ENCODE measurements at regions not wholly inside any gene's neighbourhood (a gene's known extent, or its start where the extent isn't known, plus 50 kb on each side); places are given as distances from the start of the nearest gene placed in this dataset.

GRCh38 chr1:200305806-200306205 lies 104.0 kb downstream of the ZNF281 start:
- H3K9me3 ChIP-seq (ENCODE audit: insufficient read depth, low read length, severe bottlenecking), result no peaks in the 10 kb centered on the region
- H3K4me3 ChIP-seq (ENCODE audit: low read depth in 1 of 2, low read length in 2 of 2), result no peak overlapping the region
- ATAC-seq (ENCODE audit: insufficient read depth, low read depth), result no peak
- TF ChIP-seq, protein P1, sequence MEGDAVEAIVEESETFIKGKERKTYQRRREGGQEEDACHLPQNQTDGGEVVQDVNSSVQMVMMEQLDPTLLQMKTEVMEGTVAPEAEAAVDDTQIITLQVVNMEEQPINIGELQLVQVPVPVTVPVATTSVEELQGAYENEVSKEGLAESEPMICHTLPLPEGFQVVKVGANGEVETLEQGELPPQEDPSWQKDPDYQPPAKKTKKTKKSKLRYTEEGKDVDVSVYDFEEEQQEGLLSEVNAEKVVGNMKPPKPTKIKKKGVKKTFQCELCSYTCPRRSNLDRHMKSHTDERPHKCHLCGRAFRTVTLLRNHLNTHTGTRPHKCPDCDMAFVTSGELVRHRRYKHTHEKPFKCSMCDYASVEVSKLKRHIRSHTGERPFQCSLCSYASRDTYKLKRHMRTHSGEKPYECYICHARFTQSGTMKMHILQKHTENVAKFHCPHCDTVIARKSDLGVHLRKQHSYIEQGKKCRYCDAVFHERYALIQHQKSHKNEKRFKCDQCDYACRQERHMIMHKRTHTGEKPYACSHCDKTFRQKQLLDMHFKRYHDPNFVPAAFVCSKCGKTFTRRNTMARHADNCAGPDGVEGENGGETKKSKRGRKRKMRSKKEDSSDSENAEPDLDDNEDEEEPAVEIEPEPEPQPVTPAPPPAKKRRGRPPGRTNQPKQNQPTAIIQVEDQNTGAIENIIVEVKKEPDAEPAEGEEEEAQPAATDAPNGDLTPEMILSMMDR (IDR thresholded peaks at IDR 0.05; ENCODE audit: borderline replicate concordance, extremely low read depth, low read length, poor library complexity, severe bottlenecking), result no peak
- no peak for TF ChIP-seq EZH2 (IDR thresholded peaks at IDR 0.05; ENCODE audit: borderline replicate concordance, low read depth, low read length, severe bottlenecking)
- H3K79me2 ChIP-seq (ENCODE audit: insufficient read depth, low read length), result no peaks in the 10 kb centered on the region
- no peak overlapping the region for H2AFZ ChIP-seq (ENCODE audit: low read depth, low read length)
- H3K36me3 ChIP-seq (ENCODE audit: insufficient read depth, low read length), result no peaks in the 10 kb centered on the region
- H3K4me2 ChIP-seq (ENCODE audit: insufficient read depth, low read length), result no peak overlapping the region
- H4K20me1 ChIP-seq (ENCODE audit: insufficient read depth, low read length), result 0 out of 2 replicates have a peak, but pooled peaks cover 4% of the 10 kb centered on the region
- peaks cover 8% of the 10 kb centered on the region for H3K4me1 ChIP-seq (ENCODE audit: insufficient read depth, low read length)
- DNase-seq, result no peak
- H3K27ac ChIP-seq (ENCODE audit: low read length), result no peak overlapping the region
- H3K9ac ChIP-seq (ENCODE audit: low read depth, low read length), result no peak overlapping the region
- peaks cover 39% of the 10 kb centered on the region for H3K27me3 ChIP-seq (ENCODE audit: insufficient read depth, low read length, poor library complexity)

DNA sequence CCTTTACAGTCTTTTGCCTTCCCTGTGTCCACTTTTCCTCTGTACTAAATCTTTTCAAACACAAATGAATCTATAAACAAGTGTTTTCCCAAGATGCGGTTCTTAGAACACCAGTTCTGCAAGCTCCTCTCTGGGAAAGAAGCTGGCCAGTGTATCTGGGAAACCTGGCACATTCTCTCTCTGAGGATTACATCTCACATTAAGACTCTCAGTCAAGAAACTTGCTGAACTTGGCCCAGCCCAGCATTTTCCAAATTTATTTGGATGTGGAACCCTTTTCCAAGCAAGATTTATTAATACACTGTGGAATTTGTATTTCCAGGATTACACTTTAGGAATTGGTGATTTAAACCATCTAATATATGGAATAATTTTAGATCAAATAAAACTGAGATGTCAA lies 105.7 kb downstream of the ZNF281 start:
- Histone ChIP-seq H3K27me3 (ENCODE audit: insufficient read depth, low read length, poor library complexity) (peaks cover 53% of the 10 kb centered on the region), H2AFZ (ENCODE audit: low read depth, low read length) (no peak overlapping the region), H3K27ac (ENCODE audit: low read length) (no peak overlapping the region), H4K20me1 (ENCODE audit: insufficient read depth, low read length) (0 out of 2 replicates have a peak, but pooled peaks cover 4% of the 10 kb centered on the region), H3K36me3 (ENCODE audit: insufficient read depth, low read length) (no peaks in the 10 kb centered on the region), H3K79me2 (ENCODE audit: insufficient read depth, low read length) (no peaks in the 10 kb centered on the region), H3K9ac (ENCODE audit: low read depth, low read length) (no peak overlapping the region), H3K4me3 (ENCODE audit: low read depth in 1 of 2, low read length in 2 of 2) (no peak overlapping the region), H3K4me2 (ENCODE audit: insufficient read depth, low read length) (no peak overlapping the region), H3K9me3 (ENCODE audit: insufficient read depth, low read length, severe bottlenecking) (no peaks in the 10 kb centered on the region), H3K4me1 (ENCODE audit: insufficient read depth, low read length) (peaks cover 8% of the 10 kb centered on the region)
- TF ChIP-seq, protein P1 (IDR thresholded peaks at IDR 0.05; ENCODE audit: borderline replicate concordance, extremely low read depth, low read length, poor library complexity, severe bottlenecking), result no peak
- TF ChIP-seq EZH2 (IDR thresholded peaks at IDR 0.05; ENCODE audit: borderline replicate concordance, low read depth, low read length, severe bottlenecking), result no peak
- DNase-seq, result no peak
- no peak for ATAC-seq (ENCODE audit: insufficient read depth, low read depth)

GRCh38 chr1:200302921-200303290 lies 106.9 kb downstream of the ZNF281 start:
- Histone ChIP-seq H2AFZ (ENCODE audit: low read depth, low read length) (no peak overlapping the region), H3K27ac (ENCODE audit: low read length) (no peak overlapping the region), H3K79me2 (ENCODE audit: insufficient read depth, low read length) (no peaks in the 10 kb centered on the region), H3K9ac (ENCODE audit: low read depth, low read length) (no peak overlapping the region; the same call in 1 of the 2 replicates), H3K27me3 (ENCODE audit: insufficient read depth, low read length, poor library complexity) (peaks cover 57% of the 10 kb centered on the region), H4K20me1 (ENCODE audit: insufficient read depth, low read length) (0 out of 2 replicates have a peak, but pooled peaks cover 4% of the 10 kb centered on the region), H3K9me3 (ENCODE audit: insufficient read depth, low read length, severe bottlenecking) (no peaks in the 10 kb centered on the region), H3K4me2 (ENCODE audit: insufficient read depth, low read length) (peak overlapping the region; percentile 64; the same call in 1 of the 2 replicates), H3K4me3 (ENCODE audit: low read depth in 1 of 2, low read length in 2 of 2) (no peak overlapping the region), H3K36me3 (ENCODE audit: insufficient read depth, low read length) (no peaks in the 10 kb centered on the region), H3K4me1 (ENCODE audit: insufficient read depth, low read length) (peaks cover 8% of the 10 kb centered on the region)
- ATAC-seq (ENCODE audit: insufficient read depth, low read depth) (no peak), DNase-seq (no peak)
- TF ChIP-seq EZH2 (IDR thresholded peaks at IDR 0.05; ENCODE audit: borderline replicate concordance, low read depth, low read length, severe bottlenecking), result no peak
- TF ChIP-seq, protein P1 (IDR thresholded peaks at IDR 0.05; ENCODE audit: borderline replicate concordance, extremely low read depth, low read length, poor library complexity, severe bottlenecking), result no peak
